ENCODE measurements at regions not wholly inside any gene's neighbourhood (a gene's known extent, or its start where the extent isn't known, plus 50 kb on each side); places are given as distances from the start of the nearest gene placed in this dataset.

- DNase-seq: no peak
Observed at GRCh38 chr9:108212184-108212583, 643.6 kb downstream of the ACTL7B start.

- no peak for DNase-seq
Observed at GRCh38 chr9:108211411-108211955, 644.3 kb downstream of the ACTL7B start.

- DNase-seq: no peak
Observed at GRCh38 chr9:108209132-108209685, 646.6 kb downstream of the ACTL7B start.

DNA sequence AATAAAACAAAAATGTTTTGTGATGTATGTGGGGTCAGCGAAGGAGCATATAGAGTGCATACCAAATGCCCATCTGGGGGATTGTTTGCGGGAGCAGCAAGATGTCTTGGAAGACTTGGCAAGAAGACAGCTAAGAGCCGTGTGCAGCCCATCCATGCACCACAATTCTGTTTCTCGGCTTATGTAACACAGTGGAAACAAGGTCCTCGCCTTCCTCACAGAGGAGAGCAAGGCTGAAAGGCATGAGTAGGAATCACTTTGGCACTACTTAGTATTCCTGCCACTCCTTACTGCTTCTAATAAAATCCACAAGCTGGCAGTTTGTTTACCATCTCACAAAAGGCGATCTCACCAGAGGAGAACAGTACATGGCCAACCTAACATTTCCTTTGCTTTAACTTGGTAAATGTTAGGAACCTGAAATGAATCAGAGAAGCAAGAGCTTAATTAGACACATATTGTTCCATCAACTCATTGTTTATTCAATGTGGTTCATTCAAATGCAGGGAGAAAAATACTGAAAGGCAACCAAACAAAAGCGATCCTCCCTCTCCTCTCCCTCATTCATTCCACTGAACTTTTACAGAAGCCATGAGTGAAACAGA is 648.1 kb downstream of the ACTL7B start:
- DNase-seq: no peak

- DNase-seq: no peak
Observed at GRCh38 chr9:108205276-108205675, 650.5 kb downstream of the ACTL7B start.

DNA sequence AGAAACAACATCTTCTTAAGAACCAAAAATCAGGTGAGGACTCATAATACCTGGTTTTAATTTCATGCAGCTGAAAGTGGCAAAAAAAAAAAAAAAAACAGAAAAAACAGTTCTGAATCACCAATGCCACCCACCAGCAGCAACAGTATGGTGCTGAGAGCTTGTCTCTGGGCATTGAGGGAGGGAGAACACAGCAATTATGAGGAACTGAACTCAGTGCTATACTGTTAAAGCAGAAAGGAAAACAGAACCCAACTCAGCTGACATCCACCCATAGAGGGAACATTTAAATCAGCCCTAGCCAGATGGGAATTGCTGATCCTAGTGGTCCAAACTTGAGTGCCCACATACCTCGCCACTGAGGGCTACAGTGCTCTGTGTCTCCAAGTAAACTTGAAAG is 657.9 kb downstream of the ACTL7B start:
- no peak for DNase-seq

DNA sequence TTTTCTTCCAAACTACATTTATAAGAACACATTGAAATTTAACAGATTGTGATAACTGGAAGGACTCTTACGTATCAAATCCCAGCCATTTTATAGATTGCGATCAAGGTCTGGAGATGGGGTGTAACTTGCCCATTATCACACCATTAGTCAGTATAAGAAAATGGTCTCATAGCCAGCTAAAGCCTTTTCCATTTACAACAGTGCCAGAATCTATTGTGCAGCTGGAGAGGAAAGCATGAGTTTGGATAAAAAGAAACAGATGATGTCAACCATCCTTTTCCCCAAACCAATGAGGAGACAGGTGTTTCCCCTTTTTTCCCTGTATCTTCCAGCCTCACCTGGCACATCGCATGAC is 658.8 kb downstream of the ACTL7B start:
- DNase-seq: no peak

- no peak for DNase-seq
Observed at GRCh38 chr9:108196332-108197007, 659.3 kb downstream of the ACTL7B start.

GRCh38 chr9:108194154-108194553 is 661.6 kb downstream of the ACTL7B start:
- DNase-seq: no peak

DNA sequence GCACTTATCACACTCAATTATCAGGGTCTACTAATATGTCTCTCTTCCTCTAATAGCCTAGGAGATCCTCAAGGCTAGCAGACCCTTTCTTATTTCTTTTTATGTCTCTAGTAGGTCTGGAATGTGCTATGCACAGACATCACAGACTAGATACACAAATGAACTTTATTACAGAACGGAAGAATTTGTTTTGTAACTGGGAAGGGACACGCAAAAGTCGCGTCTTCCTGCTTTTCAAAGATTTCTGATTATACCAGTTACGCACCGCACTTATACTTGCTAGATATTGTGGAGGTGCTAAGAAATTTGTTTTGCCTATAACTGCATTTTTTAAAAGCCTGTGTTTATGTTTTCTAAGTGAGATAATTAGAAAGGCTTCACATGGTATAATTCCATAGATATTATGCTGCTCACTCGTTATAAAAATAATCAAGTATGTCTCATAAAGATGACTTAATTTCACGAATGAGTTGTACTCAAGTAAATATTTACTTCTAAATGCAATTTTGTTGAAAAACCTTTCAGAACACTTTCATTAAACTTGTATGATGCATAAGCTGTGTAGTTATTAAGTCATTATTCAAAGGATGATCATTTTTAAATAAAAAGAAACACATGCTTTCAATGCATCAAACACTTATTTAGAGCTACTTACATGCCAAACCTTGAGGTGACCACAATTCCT is 662.6 kb downstream of the ACTL7B start:
- no peak for DNase-seq

DNA sequence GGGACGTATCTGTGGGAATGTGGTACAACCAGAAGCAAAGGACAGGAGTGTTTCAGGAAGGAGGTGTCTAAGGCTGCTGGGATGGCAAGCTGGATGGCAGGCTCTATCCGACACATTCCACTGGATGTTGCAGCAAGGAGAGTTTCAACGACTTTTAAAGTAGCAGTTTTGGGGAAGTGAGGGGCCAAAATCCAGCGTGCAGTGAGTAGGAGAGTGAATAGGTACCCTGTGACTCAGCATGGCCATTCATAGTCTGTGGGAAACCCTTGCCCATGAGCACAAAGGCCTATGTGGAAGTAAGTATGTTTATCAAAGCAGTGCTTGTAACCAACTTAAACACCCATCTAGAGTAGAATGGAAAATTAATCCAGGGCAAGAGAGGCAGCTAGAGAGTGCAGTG is 664.7 kb downstream of the ACTL7B start:
- DNase-seq: no peak

- DNase-seq: no peak
Observed at GRCh38 chr9:108188976-108189375, 666.8 kb downstream of the ACTL7B start.

DNA sequence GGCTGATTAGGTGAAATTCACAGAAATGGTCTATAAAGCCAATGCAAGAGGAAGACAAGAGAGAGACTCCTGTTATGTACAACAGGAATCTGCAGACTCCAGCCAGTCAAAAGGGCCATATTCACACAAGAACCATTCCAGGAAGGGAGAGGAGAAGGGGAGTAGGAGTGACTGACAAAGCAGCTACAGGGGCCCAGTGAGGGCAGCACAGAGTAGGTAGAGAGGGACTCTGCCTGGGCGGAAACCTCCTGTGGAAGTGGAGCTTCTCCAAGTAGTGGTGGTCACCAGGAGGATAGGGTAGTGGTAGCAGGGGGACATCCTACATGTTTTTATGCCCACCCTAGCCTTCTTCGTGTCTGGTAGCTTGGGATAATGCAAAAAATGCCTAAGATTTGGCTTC is 667.3 kb downstream of the ACTL7B start:
- no peak for DNase-seq

- no peak for DNase-seq
Observed at GRCh38 chr9:108186642-108187395, 669.0 kb downstream of the ACTL7B start.

- DNase-seq: no peak
Observed at GRCh38 chr9:108185613-108186012, 670.2 kb downstream of the ACTL7B start.

DNA sequence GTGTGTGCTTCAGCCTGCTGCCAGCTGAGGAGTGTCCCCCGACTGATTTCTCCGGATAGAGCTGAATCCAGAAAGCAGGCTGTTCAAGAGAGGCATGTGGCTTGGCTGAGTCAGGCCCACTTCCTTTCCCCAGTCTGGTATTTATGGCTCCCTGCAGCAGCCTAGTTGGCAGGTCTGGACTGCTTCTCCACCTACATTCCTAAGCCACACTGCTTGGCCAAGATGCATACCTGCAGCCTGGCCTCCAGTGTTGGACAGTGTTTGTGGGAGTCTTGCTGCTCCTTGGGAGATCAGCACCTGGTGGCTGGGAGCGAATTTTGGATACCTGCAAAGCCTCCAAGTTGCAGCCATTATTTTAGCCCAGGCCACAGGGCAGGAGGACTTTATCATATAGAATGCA is 670.8 kb downstream of the ACTL7B start:
- no peak for DNase-seq

- no peak for DNase-seq
Observed at GRCh38 chr9:108184009-108184408, 671.8 kb downstream of the ACTL7B start.

- DNase-seq: no peak
Observed at GRCh38 chr9:108182950-108183381, 672.8 kb downstream of the ACTL7B start.

- no peak for DNase-seq
Observed at GRCh38 chr9:108182270-108182669, 673.5 kb downstream of the ACTL7B start.

DNA sequence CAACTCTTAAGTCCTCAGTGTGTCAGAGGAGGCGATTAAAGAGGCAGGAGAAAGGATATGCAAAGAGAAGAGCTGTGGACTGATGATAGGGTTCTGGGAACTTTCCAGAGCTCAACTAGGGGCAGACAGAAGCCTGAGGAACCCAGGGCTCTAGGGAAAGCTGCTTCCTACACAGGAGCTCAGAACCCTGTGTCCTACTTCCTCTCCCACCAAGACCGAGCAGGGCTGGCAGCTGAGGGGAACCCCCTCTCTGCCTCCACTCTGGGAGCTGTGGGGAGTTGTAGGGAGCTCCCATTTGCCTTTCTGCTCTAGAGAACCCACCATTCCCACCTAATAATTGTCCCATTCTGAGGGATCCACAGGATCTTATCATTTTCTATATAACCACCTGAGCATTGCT is 674.3 kb downstream of the ACTL7B start:
- no peak for DNase-seq

- DNase-seq: no peak
Observed at GRCh38 chr9:108180541-108180940, 675.2 kb downstream of the ACTL7B start.

- DNase-seq: no peak
Observed at GRCh38 chr9:108178318-108178717, 677.5 kb downstream of the ACTL7B start.

- no peak for DNase-seq
Observed at GRCh38 chr9:108168236-108168850, 678.8 kb upstream of the KLF4 start.

All from DMS79 (cell line).